IPS-18c (cell line): ENCODE measurements at regions not wholly inside any gene's neighbourhood (a gene's known extent, or its start where the extent isn't known, plus 50 kb on each side); places are given as distances from the start of the nearest gene placed in this dataset.

Source experiments
- H3K4me3 ChIP-seq: 2 replicates; pipeline ENCODE4 v1.7.0; 2013; ENCODE audit warnings: low read depth, mild to moderate bottlenecking, low read length, moderate library complexity; ENCODE audit not compliant: insufficient read depth
- H3K9me3 ChIP-seq: one replicate; pipeline ENCODE4 v1.6.1; 2013; ENCODE audit warnings: mild to moderate bottlenecking, low read length, moderate library complexity; ENCODE audit not compliant: control insufficient read depth, insufficient read depth

DNA sequence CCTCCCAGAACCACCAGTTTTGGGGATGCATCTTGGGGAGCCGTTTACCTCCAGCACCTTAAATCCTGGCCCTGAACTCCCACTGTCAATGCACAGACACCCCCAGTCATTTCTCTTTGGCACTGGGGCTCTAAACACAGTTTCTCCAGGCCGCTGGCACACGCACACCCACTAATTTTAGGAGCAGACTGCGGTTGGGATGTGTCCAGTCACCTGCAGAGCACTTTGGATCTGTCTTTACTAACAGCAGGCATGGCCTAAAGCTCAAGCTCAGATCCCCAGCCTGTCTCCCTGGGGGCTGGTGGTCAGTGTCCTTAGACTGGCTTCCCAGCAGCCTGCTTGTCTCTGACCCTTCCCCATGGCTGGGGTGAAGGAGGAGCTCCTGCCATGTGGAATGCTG is 49.9 kb downstream of the SYNE3 start:
- no peaks in the 10 kb centered on the region for H3K9me3 ChIP-seq
- no peak overlapping the region for H3K4me3 ChIP-seq

DNA sequence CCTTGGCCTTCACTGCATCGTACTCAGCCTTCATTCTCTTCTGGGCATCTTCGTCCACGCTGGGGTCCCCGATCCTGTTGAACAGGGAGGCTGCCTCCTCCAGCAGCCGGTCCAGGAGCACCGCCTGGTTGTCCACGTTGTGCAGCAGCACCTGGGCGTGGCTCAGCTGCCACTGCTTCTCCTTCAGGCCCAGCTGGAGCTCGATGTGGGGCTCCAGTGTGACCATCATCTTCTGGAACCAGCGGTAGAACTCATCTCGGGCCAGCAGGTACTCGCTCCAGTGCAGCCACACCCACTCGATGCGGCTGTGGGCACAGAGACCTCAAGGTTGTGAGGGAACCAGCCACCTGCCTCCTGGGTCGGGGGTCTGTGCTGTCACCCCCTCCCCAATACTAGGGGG is 50.5 kb downstream of the SYNE3 start:
- no peaks in the 10 kb centered on the region for H3K9me3 ChIP-seq
- no peak overlapping the region for H3K4me3 ChIP-seq

DNA sequence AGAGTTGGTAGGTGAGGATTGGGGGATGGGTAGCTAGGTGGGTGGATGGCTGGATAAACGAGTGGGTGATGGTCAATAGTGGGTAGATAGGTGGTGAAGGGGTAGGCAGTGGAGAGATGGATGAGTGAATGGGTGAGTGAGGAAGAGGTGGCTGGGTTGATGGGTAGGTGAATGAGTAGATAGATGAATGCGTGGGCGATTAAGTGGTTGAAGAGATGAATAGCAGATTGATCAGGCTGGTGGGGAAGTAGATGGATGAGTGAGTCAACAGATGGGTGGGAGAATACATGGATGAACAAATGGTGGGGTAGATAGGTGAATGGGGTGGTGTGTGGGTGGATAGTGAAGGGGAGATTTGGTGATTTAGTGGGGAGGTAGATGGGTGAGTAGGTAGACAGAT is 51.1 kb downstream of the SYNE3 start:
- H3K9me3 ChIP-seq, result no peaks in the 10 kb centered on the region
- no peak overlapping the region for H3K4me3 ChIP-seq

- H3K9me3 ChIP-seq, result no peaks in the 10 kb centered on the region
- no peak overlapping the region for H3K4me3 ChIP-seq
Observed at GRCh38 chr14:95464514-95464913, 51.9 kb downstream of the SYNE3 start.

- no peaks in the 10 kb centered on the region for H3K9me3 ChIP-seq
- H3K4me3 ChIP-seq, result no peak overlapping the region
Observed at GRCh38 chr14:95464103-95464502, 52.3 kb downstream of the SYNE3 start.

GRCh38 chr14:95463171-95463901 is 53.1 kb downstream of the SYNE3 start:
- no peaks in the 10 kb centered on the region for H3K9me3 ChIP-seq
- no peak overlapping the region for H3K4me3 ChIP-seq

DNA sequence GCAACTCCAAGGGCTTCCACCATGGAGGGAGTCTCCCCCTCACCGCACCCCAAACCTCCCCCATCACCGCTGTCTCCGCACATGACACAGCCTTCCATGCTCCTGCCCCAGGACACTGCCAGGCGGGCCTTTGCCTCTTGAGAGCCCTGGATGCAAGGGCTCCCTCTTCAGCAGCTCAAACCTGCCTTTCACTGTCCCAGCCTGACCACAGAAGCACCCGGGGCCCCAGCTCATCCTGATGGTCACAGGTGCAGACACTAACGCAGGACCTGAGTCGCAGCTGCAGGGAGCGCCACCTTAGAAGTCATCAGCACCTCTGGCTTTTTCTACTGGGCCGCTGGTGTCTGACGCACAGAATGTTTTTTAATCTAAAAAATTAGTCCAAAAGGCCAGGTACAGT is 54.0 kb downstream of the SYNE3 start:
- Histone ChIP-seq H3K4me3 (no peak overlapping the region), H3K9me3 (no peaks in the 10 kb centered on the region)

- Histone ChIP-seq H3K9me3 (no peaks in the 10 kb centered on the region), H3K4me3 (peak overlapping the region; percentile 26; the same call in 1 of the 2 replicates)
Observed at GRCh38 chr14:95460647-95461478, 55.6 kb downstream of the SYNE3 start.

GRCh38 chr14:95458906-95459305 is 57.5 kb downstream of the SYNE3 start:
- H3K9me3 ChIP-seq, result peaks cover 2% of the 10 kb centered on the region
- H3K4me3 ChIP-seq, result no peak overlapping the region

GRCh38 chr14:95458459-95458858 is 58.0 kb downstream of the SYNE3 start:
- H3K9me3 ChIP-seq, result peaks cover 2% of the 10 kb centered on the region
- H3K4me3 ChIP-seq, result no peak overlapping the region

DNA sequence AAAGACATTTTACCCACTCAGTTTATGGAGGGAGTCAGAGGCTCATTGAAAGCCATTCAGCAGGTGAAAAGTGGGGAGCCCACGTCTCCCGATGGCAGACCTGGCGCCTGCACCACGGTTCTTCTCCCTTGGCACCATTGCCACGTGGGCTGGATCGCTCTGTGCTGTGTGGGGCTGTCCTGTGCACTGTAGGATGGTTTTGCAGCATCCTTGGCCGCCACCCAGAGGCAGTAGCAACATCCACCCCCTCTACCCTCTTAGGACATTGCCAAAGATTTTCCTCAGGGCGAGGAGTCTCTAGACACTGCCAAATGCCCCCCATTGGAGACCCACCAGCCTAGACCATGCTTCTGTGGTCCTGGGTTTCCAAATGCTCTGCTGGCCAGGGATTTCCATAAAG is 60.2 kb downstream of the SYNE3 start:
- peaks cover 2% of the 10 kb centered on the region for H3K9me3 ChIP-seq
- H3K4me3 ChIP-seq, result no peak overlapping the region

- H3K9me3 ChIP-seq, result peaks cover 2% of the 10 kb centered on the region
- H3K4me3 ChIP-seq, result no peak overlapping the region
Observed at GRCh38 chr14:95455246-95455645, 61.2 kb downstream of the SYNE3 start.

DNA sequence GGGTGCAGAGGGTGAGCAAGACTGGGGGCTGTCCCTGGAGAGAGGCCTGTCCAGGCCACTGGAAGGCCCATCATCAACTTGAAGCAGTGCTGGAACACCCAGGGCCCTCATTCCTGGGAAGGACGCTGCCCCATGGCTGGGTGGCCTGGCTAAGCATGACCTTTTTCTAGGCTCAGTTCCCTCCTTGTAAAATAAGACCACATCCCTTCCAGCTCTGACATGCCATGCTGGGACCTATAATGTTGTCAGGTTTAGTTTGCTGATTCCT is 62.8 kb downstream of the SYNE3 start:
- no peak overlapping the region for H3K4me3 ChIP-seq
- peaks cover 2% of the 10 kb centered on the region for H3K9me3 ChIP-seq

DNA sequence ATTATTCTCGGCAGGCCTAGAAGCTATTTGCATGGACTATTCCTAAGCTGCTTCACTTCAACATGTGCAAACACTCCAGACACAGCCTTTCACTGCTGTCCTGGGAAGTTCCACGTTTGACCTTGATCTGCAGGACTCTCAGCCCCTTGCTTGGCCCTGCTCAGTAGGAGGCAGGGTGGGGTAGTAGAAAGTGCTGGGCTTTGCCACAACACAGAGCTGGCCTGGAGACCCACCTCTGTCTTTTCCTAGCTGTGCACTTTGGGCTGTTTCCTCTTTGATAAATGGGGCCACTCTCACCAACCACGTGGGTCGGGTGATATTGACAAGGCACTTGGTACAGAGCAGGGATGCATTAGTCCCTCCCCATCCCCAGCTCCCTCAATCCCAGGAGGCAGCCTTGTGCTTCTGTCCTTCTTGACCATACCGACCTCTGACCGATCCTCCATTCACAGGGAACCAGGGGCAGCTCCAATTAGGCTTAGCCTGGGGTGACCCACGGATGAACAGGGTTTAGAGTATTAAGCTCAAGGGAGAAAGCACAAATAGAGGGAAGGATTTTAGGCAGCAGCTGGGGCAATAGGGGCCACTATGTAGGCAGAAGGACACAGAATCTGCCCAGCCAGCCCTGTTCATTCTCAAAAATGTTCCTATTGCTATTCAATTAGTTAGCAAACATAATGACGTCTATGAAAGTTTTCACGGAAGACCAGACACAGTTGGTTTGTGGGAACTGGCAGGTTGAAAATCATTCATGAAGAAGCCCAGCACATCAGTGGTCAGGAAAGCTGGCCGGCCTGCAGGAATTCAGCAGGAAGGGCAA is 63.3 kb downstream of the SYNE3 start:
- Histone ChIP-seq H3K9me3 (peaks cover 2% of the 10 kb centered on the region), H3K4me3 (no peak overlapping the region)

DNA sequence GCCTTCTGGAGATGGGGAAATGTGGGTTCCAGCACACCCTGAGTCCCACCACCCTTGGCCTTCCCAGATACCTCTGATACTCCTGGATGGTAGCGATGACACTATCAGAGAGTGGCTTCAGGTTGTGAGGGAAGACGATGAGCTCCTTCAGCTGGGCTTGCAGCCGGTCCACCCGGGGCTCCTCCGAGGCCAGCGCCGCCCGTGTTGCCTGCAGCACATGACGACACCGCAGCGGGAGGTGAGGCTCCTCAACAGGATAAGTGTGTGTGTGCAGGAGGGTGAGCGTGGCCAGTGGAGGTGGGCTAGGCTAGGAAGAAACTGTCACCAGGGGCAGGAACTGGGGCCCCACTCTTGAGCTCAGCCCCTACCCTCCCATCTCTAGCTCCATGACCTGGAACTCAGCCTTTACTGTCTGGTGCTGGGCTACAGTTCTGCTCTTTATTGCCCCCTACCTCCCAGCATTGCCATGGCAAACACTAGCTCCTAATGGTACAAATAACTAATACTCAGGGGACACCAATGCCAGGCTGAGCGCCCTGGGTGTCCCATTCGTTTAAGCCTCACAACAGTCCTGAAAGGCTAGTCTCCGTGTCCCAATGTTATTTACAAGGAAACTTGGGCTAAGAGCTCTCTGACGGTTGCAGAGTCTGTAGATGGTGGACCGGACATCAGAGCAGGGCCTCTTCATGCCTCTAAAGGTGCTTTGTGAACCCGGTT is 64.1 kb downstream of the SYNE3 start:
- H3K9me3 ChIP-seq, result peaks cover 2% of the 10 kb centered on the region
- no peak overlapping the region for H3K4me3 ChIP-seq

DNA sequence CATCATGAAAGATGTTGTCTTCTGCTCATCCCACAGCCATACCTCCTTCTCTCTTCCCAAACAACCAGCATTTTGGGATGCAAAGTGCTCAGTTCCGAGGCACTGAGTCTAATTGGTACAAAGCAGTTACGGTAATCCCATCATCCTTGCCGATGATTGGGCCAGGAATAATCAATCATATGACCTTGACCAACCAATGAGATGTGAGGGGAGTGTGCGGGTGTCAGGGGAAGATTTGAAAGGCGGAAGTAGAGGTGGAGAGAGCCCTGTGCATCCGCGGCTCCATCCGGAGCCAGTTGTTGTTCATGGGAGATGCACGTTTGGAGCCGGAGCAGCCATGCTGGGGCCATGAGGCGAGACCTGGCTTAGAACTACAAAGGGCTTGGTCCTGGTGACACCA is 67.3 kb downstream of the SYNE3 start:
- H3K9me3 ChIP-seq, result no peaks in the 10 kb centered on the region
- H3K4me3 ChIP-seq, result no peak overlapping the region

- Histone ChIP-seq H3K9me3 (no peaks in the 10 kb centered on the region), H3K4me3 (no peak overlapping the region)
Observed at GRCh38 chr14:95446470-95446869, 70.0 kb downstream of the SYNE3 start.
